ENCODE measurements at regions not wholly inside any gene's neighbourhood (a gene's known extent, or its start where the extent isn't known, plus 50 kb on each side); places are given as distances from the start of the nearest gene placed in this dataset.

- TF ChIP-seq POLR2A (IDR thresholded peaks at IDR 0.05; ENCODE audit: low read length) (no peak), GATA1 (IDR thresholded peaks at IDR 0.05; ENCODE audit: low read depth, low read length) (no peak)
Observed at GRCh38 chr4:24010994-24011393, 121.1 kb upstream of the PPARGC1A start.
